GM18502 (cell line): ENCODE measurements at regions not wholly inside any gene's neighbourhood (a gene's known extent, or its start where the extent isn't known, plus 50 kb on each side); places are given as distances from the start of the nearest gene placed in this dataset.

Experiments
- ATAC-seq: cut with Tn5 transposase; IDR thresholded peaks from one replicate; pipeline ENCODE4 v1.9.1; 2021; ENCODE audit warnings: mild to moderate bottlenecking; ENCODE audit not compliant: unreplicated experiment, poor library complexity

DNA sequence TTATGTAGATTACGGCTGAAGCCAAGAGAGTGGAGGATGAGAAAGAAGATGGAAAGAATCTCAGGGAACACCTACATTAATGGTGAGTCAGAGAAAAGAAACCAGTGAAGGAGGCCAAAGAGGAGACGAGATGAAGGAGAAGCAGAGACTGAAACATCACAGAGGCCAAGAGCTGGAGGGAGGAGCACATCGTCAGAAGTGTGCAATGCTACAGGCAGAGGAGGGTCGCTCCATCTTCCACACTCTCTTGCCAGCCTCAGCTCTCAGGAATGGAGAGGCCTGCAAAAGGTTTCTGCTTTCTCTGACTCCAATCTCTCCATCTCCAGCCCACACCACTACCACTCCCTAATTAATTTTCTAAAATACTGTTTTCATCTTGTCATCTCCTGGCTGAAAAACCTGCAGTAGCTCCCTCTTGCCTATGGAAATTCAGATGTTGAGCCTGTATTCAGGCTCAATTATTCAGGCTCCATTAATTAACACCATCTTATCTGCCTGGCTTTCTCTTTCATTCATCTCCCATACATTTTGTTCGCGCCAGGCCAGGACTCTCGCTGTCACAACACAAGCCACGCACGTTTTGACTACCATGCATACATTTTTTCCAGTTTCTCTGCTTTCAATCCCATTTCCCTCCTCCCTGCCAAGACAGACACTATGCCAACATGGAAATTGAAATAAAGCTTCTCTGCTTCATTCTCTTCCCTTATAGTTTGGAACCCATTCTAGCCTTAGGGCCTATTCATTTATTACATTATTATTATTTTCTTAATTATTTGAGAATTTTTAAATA lies 165.8 kb downstream of the INHBA start:
- ATAC-seq = no peak

- no peak for ATAC-seq
Measured at GRCh38 chr7:41536122-41536872, 166.6 kb downstream of the INHBA start.

DNA sequence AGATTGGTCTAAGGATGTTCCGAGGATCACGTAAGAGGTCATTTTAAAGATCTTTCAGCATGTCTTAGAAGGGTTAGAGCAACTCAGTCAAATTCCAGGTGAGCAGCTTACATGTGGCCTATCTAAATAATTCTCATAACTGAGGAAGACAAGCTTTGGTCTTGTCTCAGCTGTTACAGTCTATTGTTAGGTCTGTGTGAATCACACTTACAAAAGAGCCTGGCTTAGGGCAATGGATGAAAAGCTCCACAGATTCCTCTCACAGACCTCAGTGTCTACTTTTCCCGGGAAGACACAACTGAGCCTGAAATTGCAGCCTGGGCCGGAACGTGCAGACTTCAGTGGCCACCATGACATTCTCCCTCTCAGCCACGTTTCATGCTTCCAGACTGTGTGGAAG lies 173.1 kb downstream of the INHBA start:
- ATAC-seq = no peak

- no peak for ATAC-seq
Measured at GRCh38 chr7:41524876-41525275, 178.0 kb downstream of the INHBA start.

DNA sequence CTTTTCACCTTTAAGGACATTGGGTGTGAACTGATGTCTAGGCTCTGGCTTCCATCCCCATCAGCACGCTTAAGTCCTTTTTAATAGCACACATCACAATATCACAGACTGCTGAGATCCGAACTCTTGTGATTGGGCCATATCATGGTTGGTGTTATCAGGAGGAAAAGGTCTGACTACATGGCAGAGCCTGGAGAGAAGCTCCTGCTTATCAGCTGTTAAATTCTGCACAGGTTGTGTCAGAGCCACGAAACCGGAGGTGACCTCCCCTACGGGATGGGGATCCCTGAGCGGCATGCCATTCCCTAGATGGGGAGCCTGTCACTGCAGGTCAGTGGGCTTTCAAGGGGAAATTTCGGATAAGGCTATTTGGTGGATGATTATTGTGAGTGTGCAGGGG lies 182.4 kb downstream of the INHBA start:
- ATAC-seq = no peak

DNA sequence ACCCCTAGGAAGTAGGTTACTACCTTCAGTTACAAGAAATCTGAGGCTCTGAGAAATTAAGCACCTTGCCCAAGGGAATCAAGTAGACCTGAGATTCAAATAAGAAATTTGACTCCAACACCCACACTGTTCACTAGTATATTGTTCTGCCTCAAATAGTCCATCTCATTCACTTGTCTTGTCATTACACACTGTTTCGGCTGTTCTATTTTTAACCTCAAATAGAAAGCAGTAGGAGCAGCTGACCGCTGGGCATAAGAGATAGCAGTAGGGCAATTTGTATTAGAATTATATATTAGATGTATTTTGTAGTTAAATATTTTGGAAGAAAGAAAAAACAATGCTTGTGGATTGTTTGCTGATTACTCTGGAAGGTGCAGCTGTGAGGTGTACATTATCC lies 185.1 kb downstream of the INHBA start:
- no peak for ATAC-seq

DNA sequence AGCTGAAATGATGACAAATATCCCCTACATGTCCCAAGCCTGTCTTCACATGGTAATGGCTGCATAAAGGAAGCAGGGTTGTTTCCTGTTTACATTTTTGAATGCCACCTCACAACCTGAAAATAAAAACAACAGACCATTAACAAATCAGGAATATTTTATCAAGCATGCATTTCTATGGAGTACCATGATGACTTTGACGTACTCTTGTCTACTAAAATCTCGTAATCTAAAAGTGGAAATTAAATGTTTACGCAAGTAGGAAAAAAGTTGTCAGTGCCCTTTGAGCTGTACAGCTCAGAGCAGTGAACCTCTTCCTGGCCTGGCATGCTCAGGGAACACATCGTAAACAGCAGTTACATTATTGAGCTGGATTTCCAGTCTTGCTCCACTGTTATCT lies 194.1 kb downstream of the INHBA start:
- no peak for ATAC-seq

DNA sequence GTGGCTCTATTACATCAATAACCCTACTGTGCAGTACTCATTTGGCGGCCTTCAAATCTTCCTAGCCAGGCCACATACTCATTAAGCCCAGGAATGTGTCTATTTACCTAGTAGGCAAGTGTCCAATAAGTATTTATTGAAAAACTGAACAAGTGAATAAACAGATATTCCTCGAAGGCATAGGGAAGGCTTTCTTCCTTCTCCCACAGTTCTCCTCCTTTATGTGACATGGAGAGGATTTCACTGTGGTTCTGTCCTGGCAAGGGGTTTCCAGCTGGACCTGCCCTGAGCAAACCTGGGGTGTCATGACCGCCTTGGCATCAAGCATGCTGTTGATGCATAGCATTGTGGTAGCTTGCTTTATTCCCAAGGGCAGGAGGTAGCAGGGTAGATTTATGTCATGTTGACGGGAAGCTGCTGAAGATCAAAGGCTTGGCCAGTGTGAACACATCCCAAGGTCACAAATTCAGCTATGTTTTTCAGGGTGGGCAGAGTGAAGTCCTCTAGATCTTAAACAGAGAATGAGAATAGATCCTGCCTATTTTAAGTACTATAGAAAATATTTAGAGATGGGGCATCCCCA lies 195.1 kb downstream of the INHBA start:
- ATAC-seq = no peak

- ATAC-seq = no peak
Measured at GRCh38 chr7:41504214-41504980, 198.5 kb downstream of the INHBA start.

DNA sequence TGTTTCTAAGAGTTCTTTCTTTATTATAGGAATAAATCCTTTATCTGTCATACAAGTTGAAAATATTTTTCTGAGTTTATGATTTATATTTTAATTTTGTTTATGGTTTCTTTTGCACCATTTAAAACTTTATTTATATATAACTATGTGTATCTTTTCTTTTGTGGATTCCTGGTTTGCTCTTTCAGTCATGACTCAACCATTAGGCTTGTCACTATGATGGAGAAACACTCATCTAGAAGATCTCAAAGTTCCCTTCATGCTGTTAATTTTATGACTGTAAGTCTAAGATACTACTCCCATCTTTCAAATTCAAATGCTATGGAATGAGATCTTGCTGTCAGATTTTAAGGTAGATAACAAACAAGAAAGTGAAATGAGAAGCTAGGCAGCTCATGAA lies 199.5 kb downstream of the INHBA start:
- no peak for ATAC-seq

DNA sequence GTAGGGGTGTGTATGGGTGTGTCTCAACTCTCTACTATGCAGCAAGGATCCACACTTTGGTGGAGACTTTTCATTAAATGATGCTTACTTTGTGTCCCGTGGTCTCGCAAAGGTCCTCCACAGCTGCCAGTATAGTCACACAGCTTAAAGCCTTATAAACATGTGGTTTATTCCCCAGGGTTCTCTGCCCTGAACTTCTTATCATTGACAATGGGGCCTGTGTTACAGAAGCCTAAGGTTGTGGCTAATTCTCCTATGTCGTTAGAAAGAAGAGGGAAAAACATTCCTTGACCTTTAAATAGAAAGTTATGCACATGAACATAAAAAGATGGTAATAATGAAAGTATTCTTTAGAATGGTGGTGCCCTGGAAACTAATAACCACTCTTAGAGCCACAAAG lies 201.4 kb downstream of the INHBA start:
- no peak for ATAC-seq

- no peak for ATAC-seq
Measured at GRCh38 chr7:41501006-41501405, 201.9 kb downstream of the INHBA start.

DNA sequence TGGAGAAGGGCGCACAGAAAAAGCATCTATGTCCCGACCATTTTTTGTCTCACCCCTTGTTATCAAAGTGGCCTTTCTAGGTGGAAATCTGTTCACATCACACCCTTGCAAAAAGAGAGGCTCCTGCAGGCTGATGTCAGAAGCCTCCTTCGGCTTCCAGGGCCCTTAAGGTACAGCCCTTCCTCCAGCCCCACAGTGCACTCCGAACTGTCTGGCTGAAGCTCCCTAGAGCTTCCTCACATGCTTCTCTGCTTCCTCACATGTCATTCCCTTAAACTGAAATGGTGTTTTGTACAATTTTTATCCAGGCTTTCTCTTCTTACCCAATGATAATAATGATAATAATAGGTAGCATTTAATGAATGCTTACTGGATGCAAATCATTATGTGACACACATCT lies 210.3 kb downstream of the INHBA start:
- ATAC-seq = no peak

GRCh38 chr7:41491883-41492471 lies 210.9 kb downstream of the INHBA start:
- ATAC-seq = no peak

GRCh38 chr7:41491308-41491707 lies 211.6 kb downstream of the INHBA start:
- ATAC-seq = no peak

- no peak for ATAC-seq
Measured at GRCh38 chr7:41489885-41490284, 213.0 kb downstream of the INHBA start.

GRCh38 chr7:41487229-41487940 lies 215.5 kb downstream of the INHBA start:
- ATAC-seq = no peak

- no peak for ATAC-seq
Measured at GRCh38 chr7:41481353-41481752, 221.5 kb downstream of the INHBA start.

GRCh38 chr7:41478187-41478586 lies 224.7 kb downstream of the INHBA start:
- peak; percentile 55 for ATAC-seq

DNA sequence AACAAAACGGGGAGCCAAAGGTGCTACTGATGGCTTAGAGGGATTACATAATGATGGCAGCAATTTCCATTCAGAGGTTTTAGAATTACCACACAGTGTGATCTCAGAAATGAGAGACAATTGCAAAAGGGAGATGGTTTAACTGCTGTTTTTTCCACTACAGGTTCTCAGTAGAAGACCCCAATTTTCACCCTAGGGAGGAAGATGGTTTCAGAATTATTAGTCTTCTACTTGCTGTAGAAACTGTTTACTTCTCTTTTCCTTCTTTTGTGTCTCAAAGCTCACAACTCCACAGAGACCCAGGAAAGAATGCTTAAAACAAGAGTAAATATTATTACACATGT lies 226.5 kb downstream of the INHBA start:
- ATAC-seq = no peak
